KMS-11 (cell line): ENCODE measurements at regions not wholly inside any gene's neighbourhood (a gene's known extent, or its start where the extent isn't known, plus 50 kb on each side); places are given as distances from the start of the nearest gene placed in this dataset.

Experiments
- H2AFZ ChIP-seq: fragments of 200-600 bp; sonication (generic); 2 replicates; pipeline ENCODE4 v1.6.1; 2016; ENCODE audit warnings: antibody characterized with exemption, mixed run types, low read depth
- H3K27ac ChIP-seq: fragments of 200-600 bp; sonication (generic); 2 replicates; pipeline ENCODE4 v1.6.1; 2016; ENCODE audit warnings: mild to moderate bottlenecking, mixed run types
- H3K27me3 ChIP-seq: fragments of 200-600 bp; sonication (generic); 2 replicates; pipeline ENCODE4 v1.6.1; 2017; ENCODE audit warnings: mild to moderate bottlenecking, low read depth, mixed run types, moderate library complexity; ENCODE audit not compliant: insufficient read depth
- H3K36me3 ChIP-seq: fragments of 200-600 bp; sonication (generic); 2 replicates; pipeline ENCODE4 v1.6.1; 2017; ENCODE audit warnings: mild to moderate bottlenecking, mixed run types; ENCODE audit not compliant: insufficient read depth
- H3K4me1 ChIP-seq: fragments of 200-600 bp; sonication (generic); 2 replicates; pipeline ENCODE4 v1.6.1; 2016; ENCODE audit warnings: mild to moderate bottlenecking, low read depth, mixed run types; ENCODE audit not compliant: poor library complexity, severe bottlenecking
- H3K4me2 ChIP-seq: fragments of 200-600 bp; sonication (generic); 2 replicates; pipeline ENCODE4 v1.7.0; 2016; ENCODE audit warnings: mild to moderate bottlenecking, mixed run types
- H3K4me3 ChIP-seq: fragments of 200-600 bp; sonication (generic); IDR thresholded peaks from 2 replicates; pipeline ENCODE4 v1.6.1; 2017; ENCODE audit warnings: low read depth, low read length, mixed read lengths; ENCODE audit not compliant: insufficient read depth
- H3K79me2 ChIP-seq: fragments of 200-600 bp; sonication (generic); 2 replicates; pipeline ENCODE4 v1.6.1; 2016; ENCODE audit warnings: low read depth, mixed run types; ENCODE audit not compliant: insufficient read depth
- H3K9ac ChIP-seq: fragments of 200-600 bp; sonication (generic); 2 replicates; pipeline ENCODE4 v1.6.1; 2016; ENCODE audit warnings: mild to moderate bottlenecking, mixed run types
- H4K20me1 ChIP-seq: fragments of 200-600 bp; sonication (generic); 2 replicates; pipeline ENCODE4 v1.6.1; 2016; ENCODE audit warnings: mild to moderate bottlenecking, mixed run types; ENCODE audit not compliant: insufficient read depth
- CTCF ChIP-seq: fragments of 200-600 bp; sonication (generic); conservative IDR thresholded peaks from 2 replicates; pipeline ENCODE4 v1.6.1; 2017; ENCODE audit warnings: low read depth, mild to moderate bottlenecking, antibody characterized with exemption, low read length, moderate library complexity, mixed read lengths

DNA sequence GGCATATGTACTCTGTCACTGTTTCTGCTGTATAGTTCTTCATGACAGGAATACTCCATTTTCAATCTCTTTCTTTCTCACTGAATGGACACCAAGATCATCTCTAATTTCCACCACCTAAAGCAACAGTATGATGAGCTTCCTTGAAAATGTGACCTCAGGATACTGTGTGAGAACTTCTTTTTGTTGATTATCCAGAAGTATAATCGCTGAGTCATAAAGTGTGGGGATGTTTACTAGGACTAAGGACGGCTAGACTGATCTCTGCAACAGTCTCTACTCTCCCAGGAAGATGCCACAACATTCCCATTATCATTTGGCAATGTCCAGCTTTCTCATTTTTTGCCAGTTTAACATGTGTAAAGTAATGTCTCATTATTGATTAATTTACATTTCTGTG, 70.3 kb downstream of the TNFSF18 start:
- Histone ChIP-seq H3K4me3 (no peak overlapping the region), H2AFZ (no peak overlapping the region)

DNA sequence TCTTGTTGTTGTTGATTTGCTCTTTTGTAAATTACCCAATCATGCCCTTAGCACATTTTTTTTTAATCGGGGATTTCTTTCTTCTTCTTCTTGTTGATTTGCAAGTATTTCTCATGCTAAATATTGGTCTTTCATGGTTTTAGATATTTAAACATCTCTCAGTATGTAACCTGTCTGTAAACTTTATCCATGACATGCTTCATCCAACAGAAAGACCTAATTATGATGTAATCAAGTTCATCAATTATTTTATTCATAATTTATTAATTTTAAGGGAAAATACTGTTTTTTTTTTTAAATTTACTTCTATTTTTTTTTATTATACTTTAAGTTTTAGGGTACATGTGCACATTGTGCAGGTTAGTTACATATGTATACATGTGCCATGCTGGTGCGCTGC, 69.8 kb downstream of the TNFSF18 start:
- no peak overlapping the region for H3K9ac ChIP-seq
- H4K20me1 ChIP-seq: no peaks in the 10 kb centered on the region
- H2AFZ ChIP-seq: no peak overlapping the region
- H3K4me2 ChIP-seq: no peak overlapping the region
- H3K4me3 ChIP-seq: no peak overlapping the region
- no peak overlapping the region for H3K27ac ChIP-seq
- no peaks in the 10 kb centered on the region for H3K4me1 ChIP-seq
- no peaks in the 10 kb centered on the region for H3K79me2 ChIP-seq
- no peak for TF ChIP-seq CTCF
- no peaks in the 10 kb centered on the region for H3K27me3 ChIP-seq
- no peaks in the 10 kb centered on the region for H3K36me3 ChIP-seq

More for the DNA sequence above, 70.3 kb downstream of the TNFSF18 start:
- no peaks in the 10 kb centered on the region for H4K20me1 ChIP-seq
- H3K79me2 ChIP-seq: no peaks in the 10 kb centered on the region
- no peaks in the 10 kb centered on the region for H3K36me3 ChIP-seq
- H3K27ac ChIP-seq: no peak overlapping the region
- H3K9ac ChIP-seq: no peak overlapping the region
- H3K4me2 ChIP-seq: no peak overlapping the region
- no peaks in the 10 kb centered on the region for H3K4me1 ChIP-seq
- TF ChIP-seq CTCF: no peak
- H3K27me3 ChIP-seq: no peaks in the 10 kb centered on the region
